Kidney tubule cell (primary cell): ENCODE measurements at regions not wholly inside any gene's neighbourhood (a gene's known extent, or its start where the extent isn't known, plus 50 kb on each side); places are given as distances from the start of the nearest gene placed in this dataset.

Experiments used
- DNase-seq: peaks from one replicate; pipeline ENCODE4 v3.0.0-alpha.2; 2018; ENCODE audit warnings: low spot score

- peak; percentile 44 for DNase-seq
Measured at GRCh38 chr7:41832941-41833340, 130.1 kb upstream of the INHBA start.

DNA sequence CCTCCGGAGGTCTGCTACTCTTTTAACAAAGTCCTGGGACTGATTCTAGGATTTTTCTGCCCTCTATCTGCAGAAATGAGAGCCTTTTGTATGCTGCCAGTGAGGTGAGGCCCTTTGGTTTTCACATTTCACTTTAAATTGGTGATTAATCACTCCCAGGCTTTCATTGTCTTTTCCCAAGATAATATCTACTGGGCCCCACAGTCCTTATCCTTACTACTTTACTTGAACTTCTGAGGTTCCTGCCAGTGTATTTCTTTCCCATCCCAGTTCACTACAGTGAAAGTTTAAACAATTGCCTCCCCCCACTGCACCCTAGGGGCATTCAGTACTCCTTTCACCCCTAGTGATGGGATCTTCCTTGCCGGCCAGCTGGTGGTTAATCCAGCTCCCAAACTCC is 127.4 kb upstream of the INHBA start:
- DNase-seq: no peak

DNA sequence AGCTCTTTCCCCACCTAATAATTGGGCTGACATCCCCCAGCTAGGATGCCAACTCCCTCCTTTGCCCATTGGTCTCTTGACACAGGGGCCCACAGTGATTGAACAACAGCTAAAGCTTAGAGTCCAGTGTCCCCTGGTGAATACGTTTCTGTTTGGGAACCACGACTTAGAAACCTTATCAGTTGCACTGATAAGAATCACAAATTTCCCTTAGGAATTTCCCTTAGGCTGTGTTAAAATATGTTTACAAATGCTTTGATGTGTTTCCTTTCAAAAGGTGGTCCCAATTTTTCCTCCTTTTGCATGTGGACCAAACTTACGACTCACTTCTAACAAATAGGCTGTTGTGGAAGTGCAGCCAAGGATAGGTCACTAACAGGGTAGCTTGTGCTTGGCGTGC is 126.0 kb upstream of the INHBA start:
- no peak for DNase-seq

- no peak for DNase-seq
Measured at GRCh38 chr7:41826641-41827040, 123.8 kb upstream of the INHBA start.

- peak; percentile 28 for DNase-seq
Measured at GRCh38 chr7:41825927-41826480, 123.1 kb upstream of the INHBA start.

GRCh38 chr7:41824284-41824683 is 121.4 kb upstream of the INHBA start:
- peak; percentile 41 for DNase-seq

GRCh38 chr7:41822259-41822817 is 119.4 kb upstream of the INHBA start:
- DNase-seq: no peak

DNA sequence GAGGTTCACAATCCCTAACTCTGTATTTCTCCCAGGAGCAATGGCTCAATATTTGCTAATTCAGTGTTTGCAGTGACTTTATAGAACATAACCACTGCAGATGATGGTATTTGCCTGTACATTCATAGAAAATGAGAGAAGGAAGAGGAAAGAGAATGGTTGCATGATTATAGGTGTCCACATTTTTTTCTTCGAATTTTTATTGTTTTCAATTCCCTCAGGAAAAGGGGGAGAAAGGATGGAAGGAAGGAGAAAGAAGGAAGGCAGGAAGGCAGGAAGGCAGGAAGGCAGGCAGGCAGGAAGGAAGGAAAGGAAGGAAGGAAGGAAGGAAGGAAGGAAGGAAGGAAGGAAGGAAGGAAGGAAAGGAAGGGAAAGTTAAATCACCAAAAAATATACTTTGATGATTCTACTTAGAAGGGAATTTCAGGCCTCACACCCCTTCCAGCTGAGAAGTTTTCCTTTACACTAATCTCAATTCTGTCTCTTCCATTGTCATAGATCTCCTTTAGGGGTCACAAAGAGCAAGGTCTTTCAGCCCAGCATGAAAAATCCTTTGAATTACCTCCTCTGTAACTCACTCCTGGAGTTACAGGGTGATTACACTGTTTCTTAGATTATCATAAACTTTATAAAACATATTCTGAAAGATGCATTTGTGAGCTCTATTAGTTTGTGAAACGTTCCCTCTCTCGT is 118.8 kb upstream of the INHBA start:
- no peak for DNase-seq

- peak; percentile 7 for DNase-seq
Measured at GRCh38 chr7:41820111-41820671, 117.3 kb upstream of the INHBA start.

GRCh38 chr7:41819645-41820044 is 116.8 kb upstream of the INHBA start:
- no peak for DNase-seq

DNA sequence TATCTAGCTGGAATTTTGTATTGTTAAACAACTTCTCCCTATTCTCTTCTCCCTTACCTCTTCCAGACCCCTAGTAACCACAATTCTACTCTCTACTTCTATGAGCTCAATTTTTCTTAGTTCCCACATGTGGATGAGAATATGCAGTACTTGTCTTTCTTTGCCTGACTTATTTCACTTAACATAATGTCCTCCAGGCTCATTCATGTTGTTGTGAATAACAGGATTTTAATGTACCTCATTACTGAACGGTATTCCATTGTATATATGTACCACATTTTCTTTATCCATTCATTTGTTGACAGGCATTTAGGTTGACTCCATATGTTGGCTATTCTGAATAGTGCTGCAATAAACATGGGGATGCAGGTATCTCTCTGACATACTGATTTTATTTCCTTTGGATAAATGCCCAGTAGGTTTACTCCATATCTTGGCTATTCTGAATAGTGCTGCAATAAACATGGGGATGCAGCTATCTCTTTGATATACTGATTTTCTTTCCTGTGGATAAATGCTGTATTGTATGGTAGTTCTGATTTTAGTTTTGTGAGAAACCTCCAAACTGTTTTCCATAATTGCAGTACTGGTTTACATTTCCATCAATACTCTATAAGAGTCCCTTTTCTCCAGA is 116.0 kb upstream of the INHBA start:
- DNase-seq: no peak

DNA sequence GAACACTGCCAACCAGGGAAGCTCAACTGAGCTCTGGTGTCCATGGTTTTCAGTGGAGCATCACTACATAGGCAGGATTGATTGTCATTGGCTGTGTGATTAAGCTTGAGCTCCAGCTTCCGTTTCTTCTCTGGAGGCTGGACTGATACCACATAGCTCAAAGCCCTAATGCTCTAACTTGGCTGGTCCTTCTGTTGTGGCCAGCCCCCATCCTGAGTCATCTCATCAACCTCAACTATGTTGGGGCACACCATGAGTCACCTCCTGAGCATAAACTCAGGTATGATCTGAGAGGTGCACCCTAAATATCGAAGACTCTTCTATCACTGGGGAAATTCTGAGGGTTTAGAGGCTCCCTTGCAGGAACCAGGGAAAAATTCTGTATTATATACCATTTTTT is 114.5 kb upstream of the INHBA start:
- peak; percentile 65 for DNase-seq

GRCh38 chr7:41816111-41816510 is 113.2 kb upstream of the INHBA start:
- no peak for DNase-seq

- no peak for DNase-seq
Measured at GRCh38 chr7:41814888-41815287, 112.0 kb upstream of the INHBA start.

- no peak for DNase-seq
Measured at GRCh38 chr7:41813286-41813685, 110.4 kb upstream of the INHBA start.

GRCh38 chr7:41811941-41812340 is 109.1 kb upstream of the INHBA start:
- DNase-seq: no peak

- DNase-seq: no peak
Measured at GRCh38 chr7:41809940-41810576, 107.2 kb upstream of the INHBA start.

GRCh38 chr7:41809529-41809939 is 106.6 kb upstream of the INHBA start:
- DNase-seq: peak; percentile 76

DNA sequence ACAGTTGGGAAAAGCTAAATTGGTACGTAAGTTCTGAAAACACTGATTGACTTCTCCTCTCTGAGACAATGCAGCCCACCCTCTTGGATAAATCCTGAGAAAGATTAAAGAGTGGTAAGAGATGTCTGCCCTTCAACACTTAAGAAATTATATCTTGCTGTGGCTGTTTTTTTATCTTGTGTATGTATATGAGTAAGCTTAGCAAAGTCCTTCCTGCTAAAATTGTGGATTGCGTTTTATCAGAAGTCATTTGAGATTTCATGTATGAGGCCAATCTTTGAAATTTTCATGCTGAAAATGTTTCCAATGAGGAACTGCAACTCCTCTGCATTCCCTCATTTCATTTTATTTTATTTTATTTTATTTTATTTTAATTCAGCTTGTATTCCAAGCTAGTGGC is 106.2 kb upstream of the INHBA start:
- DNase-seq: no peak

DNA sequence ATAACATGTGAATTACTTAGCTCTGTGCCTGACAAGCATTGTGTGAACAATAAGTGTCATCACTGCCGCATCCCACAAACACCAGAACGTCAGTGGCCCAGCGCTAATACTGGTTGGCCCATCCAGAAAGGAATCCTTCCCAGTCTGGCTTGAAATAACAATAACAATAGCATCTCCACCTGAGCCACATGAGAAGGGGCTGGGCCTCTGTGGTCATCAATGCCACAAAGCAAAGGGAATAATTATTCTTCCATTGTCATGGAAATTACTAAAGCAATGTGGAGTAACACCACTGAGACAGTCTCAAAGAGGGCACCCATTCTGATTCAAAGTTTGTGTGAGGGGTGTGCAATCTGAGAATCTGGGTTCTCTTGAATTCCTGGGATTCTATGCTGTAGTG is 105.7 kb upstream of the INHBA start:
- no peak for DNase-seq

DNA sequence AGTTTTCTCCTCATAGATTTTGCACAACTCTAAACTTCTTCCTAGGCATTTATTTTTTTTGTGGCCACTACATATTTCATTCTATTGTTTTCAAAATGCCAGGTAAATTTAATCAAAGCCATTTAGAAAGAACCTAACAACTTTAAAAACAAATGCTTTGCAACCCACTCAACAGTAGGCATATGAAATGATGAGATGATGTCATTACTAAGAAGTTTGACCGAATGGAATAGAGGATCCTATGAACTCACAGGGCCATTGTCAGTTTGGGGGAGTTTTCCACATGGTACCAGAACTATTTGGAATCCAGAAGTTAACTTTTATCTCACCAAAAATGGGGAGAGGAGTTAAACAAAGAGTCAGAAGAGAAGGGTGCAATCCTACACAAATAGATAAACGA is 100.7 kb upstream of the INHBA start:
- no peak for DNase-seq

- DNase-seq: peak; percentile 49
Measured at GRCh38 chr7:41796331-41796730, 93.4 kb upstream of the INHBA start.
